ENCODE measurements at regions not wholly inside any gene's neighbourhood (a gene's known extent, or its start where the extent isn't known, plus 50 kb on each side); places are given as distances from the start of the nearest gene placed in this dataset.
"Not testable (repeated sequence)": the region's sequence is repeated elsewhere in the genome, so short reads cannot be mapped to it uniquely, and the experiment has no call there.

DNA sequence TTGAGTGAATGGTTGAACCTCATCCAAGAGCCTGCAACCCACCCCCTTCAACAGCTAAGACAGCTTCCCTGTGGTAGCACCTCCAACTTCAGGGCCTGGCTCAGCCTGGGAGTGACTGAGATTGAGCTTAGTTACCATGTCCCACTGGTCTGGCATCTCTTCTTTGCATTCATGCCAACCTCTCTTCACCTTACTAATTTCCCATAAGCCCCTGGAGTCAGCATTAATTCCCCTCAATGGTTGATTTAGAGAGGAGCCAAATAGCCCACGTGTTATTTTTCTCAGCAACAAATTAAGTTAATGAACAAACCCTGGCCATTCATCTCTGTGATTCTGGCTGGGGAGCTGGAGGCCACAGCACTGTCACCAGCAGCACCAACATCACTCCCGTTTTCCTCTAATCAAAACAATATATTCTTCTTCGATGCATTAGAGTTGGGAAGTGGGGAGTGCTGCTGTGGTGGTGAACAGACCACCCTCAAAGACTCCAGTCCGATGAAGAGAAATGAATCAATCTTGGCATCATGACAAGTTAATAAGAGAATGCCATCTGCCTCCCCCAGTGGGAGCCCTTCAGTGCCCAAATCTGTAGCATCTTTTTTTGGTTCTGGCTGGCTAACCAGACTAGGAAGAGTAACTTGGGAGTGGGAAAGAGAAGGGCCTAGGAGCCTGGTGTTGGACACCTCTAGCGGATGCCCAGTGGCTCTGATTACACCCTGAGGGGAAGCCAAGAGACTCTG, 83.2 kb upstream of the ADRA1D start:
- peak; percentile 14 for DNase-seq

GRCh38 chr20:4330011-4330410, 80.9 kb upstream of the ADRA1D start:
- no peak for DNase-seq

- no peak for DNase-seq
Measured at GRCh38 chr20:4329232-4329631, 80.1 kb upstream of the ADRA1D start.

DNA sequence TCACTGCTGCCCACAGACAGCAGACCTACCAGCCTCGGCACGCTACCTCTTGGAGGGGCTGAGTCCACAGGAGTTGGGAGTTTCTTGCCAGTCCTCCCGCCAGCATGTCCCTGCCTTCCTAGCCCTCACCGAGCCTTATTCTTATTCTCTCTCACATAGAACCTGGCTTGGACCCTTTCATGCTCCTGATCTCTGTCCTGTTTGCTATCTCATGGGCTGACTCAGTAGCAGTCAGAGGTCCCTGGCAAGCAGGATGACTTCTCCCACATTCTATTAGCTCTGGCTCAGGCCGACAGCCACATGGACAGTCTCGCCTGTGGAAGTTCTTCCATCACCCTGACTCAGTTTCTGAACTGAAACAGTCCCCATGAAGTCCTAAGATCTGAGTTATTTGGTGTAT, 79.5 kb upstream of the ADRA1D start:
- no peak for DNase-seq

GRCh38 chr20:4327956-4328355, 78.9 kb upstream of the ADRA1D start:
- no peak for DNase-seq

GRCh38 chr20:4326195-4327065, 77.3 kb upstream of the ADRA1D start:
- DNase-seq = no peak

- no peak for DNase-seq
Measured at GRCh38 chr20:4325548-4326187, 76.6 kb upstream of the ADRA1D start.

- DNase-seq = no peak
Measured at GRCh38 chr20:4324611-4325243, 75.6 kb upstream of the ADRA1D start.

DNA sequence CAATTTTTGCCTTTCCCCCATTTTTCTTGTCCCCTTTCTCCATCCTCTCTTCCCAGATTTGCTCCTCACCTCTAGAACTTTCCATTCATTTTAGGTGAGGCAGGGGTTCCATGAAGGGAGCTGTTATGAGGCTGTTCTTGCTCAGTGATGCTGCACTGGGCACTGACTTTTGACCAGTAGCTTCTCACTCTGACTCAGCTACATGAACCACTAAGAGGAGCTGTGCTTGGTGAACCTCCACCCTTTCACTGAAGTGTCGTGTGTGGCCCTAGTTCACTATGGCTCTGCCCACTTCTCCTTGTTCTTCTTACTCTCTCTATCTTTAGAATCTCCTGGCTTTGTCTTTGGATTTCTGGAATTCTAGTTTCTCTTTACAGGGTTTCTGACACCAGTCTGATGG, 73.4 kb upstream of the ADRA1D start:
- no peak for DNase-seq

DNA sequence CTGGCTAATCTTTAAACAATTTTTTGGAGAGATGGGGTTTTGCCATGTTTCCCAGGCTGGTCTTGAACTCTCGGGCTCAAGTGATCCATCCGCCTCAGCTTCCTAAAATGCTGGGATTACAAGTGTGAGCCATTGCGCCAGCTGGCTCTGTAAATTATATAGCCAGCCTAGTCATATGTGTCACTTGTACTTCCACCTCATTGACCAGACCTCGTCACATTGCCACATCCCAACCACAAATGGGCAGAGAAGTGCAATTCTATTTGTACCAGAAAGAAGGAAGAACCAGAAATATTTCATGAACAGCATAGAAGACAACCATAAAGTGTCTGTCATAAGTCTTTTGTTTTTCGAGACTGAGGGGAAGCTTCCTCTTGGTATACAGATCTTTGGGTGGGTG, 71.2 kb upstream of the ADRA1D start:
- no peak for DNase-seq

- no peak for DNase-seq
Measured at GRCh38 chr20:4318891-4319290, 69.8 kb upstream of the ADRA1D start.

DNA sequence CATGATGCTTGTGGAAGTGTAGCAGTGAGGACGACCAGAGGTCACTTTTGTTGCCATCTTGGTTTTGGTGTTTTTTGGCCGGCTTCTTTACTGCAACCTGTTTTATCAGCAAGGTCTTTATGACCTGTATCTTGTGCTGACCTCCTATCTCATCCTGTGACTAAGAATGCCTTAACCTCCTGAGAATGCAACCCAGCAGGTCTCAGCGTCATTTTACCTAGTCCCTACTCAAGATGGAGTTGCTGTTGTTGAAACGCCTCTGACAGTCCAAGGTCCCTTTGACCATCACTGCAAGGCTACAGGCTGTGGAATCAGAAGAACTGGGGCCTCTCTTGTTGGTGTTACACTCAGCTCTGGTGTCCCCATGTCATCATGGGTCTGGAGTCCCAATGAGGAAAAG, 61.5 kb upstream of the ADRA1D start:
- DNase-seq = not testable (repeated sequence)

GRCh38 chr20:4306206-4306605, 57.1 kb upstream of the ADRA1D start:
- DNase-seq = no peak

- DNase-seq = no peak
Measured at GRCh38 chr20:4305091-4305490, 56.0 kb upstream of the ADRA1D start.

DNA sequence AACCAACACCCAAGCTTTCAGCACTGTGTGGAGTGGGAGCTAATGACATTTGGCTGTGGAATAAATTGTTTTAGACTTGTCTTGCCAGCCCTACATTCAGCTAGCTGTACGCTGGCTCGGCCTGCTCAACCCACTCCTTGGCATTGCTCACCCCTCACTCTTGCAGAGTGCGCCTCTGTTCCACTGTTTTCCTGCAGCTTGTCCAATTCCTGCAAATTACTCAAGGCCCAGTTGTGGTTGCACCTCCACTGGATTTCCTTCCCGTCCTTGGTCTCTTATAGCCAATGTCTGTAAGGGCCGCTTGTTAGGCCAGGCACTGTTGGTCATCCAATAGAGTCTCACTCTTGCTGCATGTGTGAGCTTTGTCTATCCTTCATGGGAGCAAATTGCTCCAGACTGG, 55.5 kb upstream of the ADRA1D start:
- no peak for DNase-seq

DNA sequence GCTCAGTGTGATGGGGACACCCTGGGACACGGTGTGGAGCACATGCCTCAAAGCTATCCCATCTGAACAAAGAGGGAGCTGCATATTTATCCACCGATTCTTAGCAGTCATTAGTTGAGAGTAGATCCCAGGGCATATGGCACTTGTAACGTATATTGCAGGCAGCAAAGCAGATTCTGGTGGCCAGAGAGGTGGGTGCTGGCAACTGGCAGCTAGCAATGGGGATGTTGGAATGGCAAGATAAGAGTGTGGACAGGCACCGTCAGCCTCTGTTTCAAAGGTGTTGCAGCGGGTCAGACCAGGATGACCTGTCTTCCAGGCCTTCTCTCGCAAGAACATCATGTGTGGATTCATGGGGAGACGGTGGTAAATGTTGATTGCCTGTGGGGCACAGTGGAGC, 54.0 kb upstream of the ADRA1D start:
- DNase-seq = no peak

- DNase-seq = no peak
Measured at GRCh38 chr20:4300921-4301320, 51.8 kb upstream of the ADRA1D start.

GRCh38 chr20:4300401-4300800, 51.3 kb upstream of the ADRA1D start:
- DNase-seq = no peak

DNA sequence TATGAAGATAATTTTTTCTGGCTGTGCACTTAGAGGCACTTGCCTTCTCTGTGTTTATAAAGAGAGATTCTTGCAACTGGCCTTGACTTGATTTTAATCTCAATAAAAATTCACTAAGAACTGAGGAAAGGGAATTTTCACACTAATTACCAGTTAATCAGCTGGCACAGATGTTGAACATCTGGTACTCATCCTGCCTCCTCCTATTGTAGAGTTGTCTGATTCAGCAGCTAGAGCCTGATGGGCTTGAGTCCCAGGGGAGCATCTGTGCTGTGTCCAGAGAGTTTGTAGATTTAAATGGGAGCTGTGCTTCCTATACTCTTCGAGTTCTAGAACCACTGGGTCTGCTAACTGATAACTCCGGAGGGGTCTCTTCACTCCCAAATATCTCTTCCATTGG, 50.7 kb upstream of the ADRA1D start:
- no peak for DNase-seq

DNA sequence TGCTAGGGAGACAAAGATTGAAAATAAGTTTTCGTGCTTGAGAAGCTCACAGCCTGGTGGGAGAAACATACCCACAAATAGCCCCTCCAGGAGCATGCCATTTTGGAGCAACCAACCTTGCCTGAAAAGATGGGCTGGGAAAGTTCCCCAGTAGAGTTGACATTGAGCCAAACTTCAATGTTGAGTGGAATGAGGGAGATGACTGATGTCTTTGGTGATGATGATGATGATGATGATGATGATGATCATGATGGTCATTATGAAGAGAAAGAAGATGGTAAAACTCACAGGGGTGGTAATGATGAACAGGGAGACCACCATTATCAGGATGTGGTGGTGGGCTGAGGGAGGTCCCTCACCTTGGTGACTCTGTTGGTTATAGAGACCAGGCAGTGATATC, 50.1 kb upstream of the ADRA1D start:
- no peak for DNase-seq
